GM12878 (cell line): ENCODE measurements at regions not wholly inside any gene's neighbourhood (a gene's known extent, or its start where the extent isn't known, plus 50 kb on each side); places are given as distances from the start of the nearest gene placed in this dataset.

Experiments used
- ATAC-seq: fragments of 200-7000 bp; cut with Tn5 transposase; 3 replicates; pipeline ENCODE4 v1.9.1; 2020; ENCODE audit warnings: mild to moderate bottlenecking, moderate library complexity
- BruUV-seq: library from RNA; stranded (reverse); fragments of 400-500 nt; replicated peaks from 2 replicates; lab custom pipeline; 2021; lab: Mats Ljungman, UMichigan
- CTCF ChIA-PET: fragments of 300-600 bp; sonication (Branson Sonifier 250); formaldehyde crosslinking; extraction: SDS; loops from one replicate; lab custom pipeline; 2021; ENCODE audit warnings: inconsistent platforms; lab: Yijun Ruan, JAX
- POLR2A ChIA-PET: fragments of 350-600 bp; formaldehyde crosslinking; extraction: SDS; loops from one replicate; lab custom pipeline; 2021; ENCODE audit warnings: inconsistent platforms; lab: Charles Lee
- RAD21 ChIA-PET: fragments of 300-600 bp; sonication (Branson Sonifier 250); formaldehyde crosslinking; loops from one replicate; lab custom pipeline; 2023; ENCODE audit warnings: antibody characterized with exemption; ENCODE audit not compliant: unreplicated experiment; lab: Charles Lee
- SMC1A ChIA-PET: fragments of 300-600 bp; sonication (Branson Sonifier 250); formaldehyde crosslinking; loops from one replicate; lab custom pipeline; 2023; ENCODE audit not compliant: unreplicated experiment, uncharacterized antibody; lab: Charles Lee
- DNase-seq: peaks from one replicate; pipeline ENCODE4 v3.0.0-alpha.2; 2011; ENCODE audit warnings: low read depth, low spot score
- FAIRE-seq: peaks from 3 replicates; lab custom pipeline; 2011; peaks lifted over from hg19 to GRCh38; lab: Jason Lieb, UNC
- H2AFZ ChIP-seq: 2 replicates; pipeline ENCODE4 v1.6.0; 2011; ENCODE audit warnings: low read depth, low read length, control low read depth; ENCODE audit not compliant: control insufficient read depth
- H3K27ac ChIP-seq: 2 replicates; pipeline ENCODE4 v1.5.1; 2011; ENCODE audit warnings: control low read depth; ENCODE audit not compliant: control insufficient read depth, insufficient read depth
- H3K27me3 ChIP-seq, 2 experiments: replicated peaks in 1 of 2; 2 replicates each; pipeline versions ENCODE4 v1.6.0 to v1.6.1; 2011; ENCODE audit warnings: low read length in 1 of 2; ENCODE audit not compliant: control insufficient read depth in 2 of 2, insufficient read depth in 2 of 2
- H3K36me3 ChIP-seq, 2 experiments: 2 replicates each; pipeline ENCODE4 v1.5.1; 2011; ENCODE audit warnings: low read length in 1 of 2; ENCODE audit not compliant: control insufficient read depth in 2 of 2, insufficient read depth in 2 of 2
- H3K4me1 ChIP-seq: 2 replicates; pipeline ENCODE4 v1.6.1; 2011; ENCODE audit warnings: mild to moderate bottlenecking, low read length, moderate library complexity, mixed read lengths; ENCODE audit not compliant: control insufficient read depth, insufficient read depth
- H3K4me2 ChIP-seq: 2 replicates; pipeline ENCODE4 v1.6.0; 2011; ENCODE audit warnings: control low read depth; ENCODE audit not compliant: control insufficient read depth, insufficient read depth
- H3K4me3 ChIP-seq: fragments of 200-600 bp; sonication (generic); 2 replicates; pipeline ENCODE4 v1.5.1; 2016
- H3K79me2 ChIP-seq: 2 replicates; pipeline ENCODE4 v1.6.0; 2011; ENCODE audit warnings: low read length; ENCODE audit not compliant: control insufficient read depth, insufficient read depth
- H3K9ac ChIP-seq: 2 replicates; pipeline ENCODE4 v1.8.0; 2011; ENCODE audit warnings: low read length, control low read depth, mixed read lengths; ENCODE audit not compliant: control insufficient read depth, insufficient read depth
- H3K9me3 ChIP-seq: replicated peaks from 3 replicates; pipeline ENCODE4 v1.5.1; 2011; ENCODE audit warnings: mild to moderate bottlenecking, low read length; ENCODE audit not compliant: control insufficient read depth, insufficient read depth
- H4K20me1 ChIP-seq: 2 replicates; pipeline ENCODE4 v1.6.0; 2011; ENCODE audit not compliant: control insufficient read depth, insufficient read depth
- BHLHE40 ChIP-seq, 2 experiments: fragments of 450-650 bp in 1 of 2; IDR thresholded peaks; 2 replicates each; pipeline ENCODE4 v1.6.1; 2011 to 2017; ENCODE audit warnings: low read depth in 2 of 2, borderline replicate concordance in 1 of 2, improper control_type of control experiment in 1 of 2, low read length in 1 of 2, mild to moderate bottlenecking in 1 of 2
- CREM ChIP-seq: IDR thresholded peaks from 2 replicates; pipeline ENCODE4 v1.6.1; 2014; ENCODE audit warnings: antibody characterized with exemption, low read depth
- FOS ChIP-seq: IDR thresholded peaks from 3 replicates; pipeline ENCODE4 v1.6.1; 2011; ENCODE audit warnings: borderline replicate concordance; ENCODE audit not compliant: insufficient read length; ENCODE audit errors: extremely low read depth
- IKZF2 ChIP-seq, 2 experiments: fragments of 450-650 bp; IDR thresholded peaks; 2 replicates each; pipeline ENCODE4 v1.6.1; 2017; ENCODE audit warnings: mild to moderate bottlenecking in 2 of 2, moderate library complexity in 2 of 2
- NR2F1 ChIP-seq: fragments of 450-650 bp; conservative IDR thresholded peaks from 2 replicates; pipeline ENCODE4 v1.6.1; 2017; ENCODE audit warnings: mild to moderate bottlenecking
- RB1 ChIP-seq: fragments of 450-650 bp; formaldehyde crosslinking; IDR thresholded peaks from 2 replicates; pipeline ENCODE4 v1.6.1; 2017; ENCODE audit warnings: mild to moderate bottlenecking, borderline replicate concordance
- RCOR1 ChIP-seq: conservative IDR thresholded peaks from 2 replicates; pipeline ENCODE4 v1.6.1; 2012; ENCODE audit warnings: low read depth, low read length, improper control_type of control experiment
- RELA ChIP-seq: fragments of 450-650 bp; IDR thresholded peaks from 2 replicates; pipeline ENCODE4 v1.8.0; 2014; ENCODE audit warnings: borderline replicate concordance; ENCODE audit not compliant: partially characterized antibody
- SIX5 ChIP-seq: IDR thresholded peaks from 2 replicates; pipeline ENCODE4 v1.6.1; 2011; ENCODE audit warnings: mild to moderate bottlenecking, low read depth, low read length, moderate library complexity; ENCODE audit not compliant: severe bottlenecking
- SRF ChIP-seq, 2 experiments: IDR thresholded peaks; 2 replicates each; pipeline ENCODE4 v1.6.1; 2011; ENCODE audit warnings: low read depth in 2 of 2, low read length in 2 of 2, mild to moderate bottlenecking in 1 of 2, moderate library complexity in 1 of 2
- STAT3 ChIP-seq: IDR thresholded peaks from 2 replicates; pipeline ENCODE4 v1.6.1; 2011; ENCODE audit warnings: low read depth, low read length, improper control_type of control experiment
- YY1 ChIP-seq: IDR thresholded peaks from 2 replicates; pipeline ENCODE4 v1.6.1; 2011; ENCODE audit warnings: low read depth, mild to moderate bottlenecking, low read length
- ZNF384 ChIP-seq: IDR thresholded peaks from 2 replicates; pipeline ENCODE4 v1.6.1; 2012; ENCODE audit warnings: low read depth, mild to moderate bottlenecking, low read length, improper control_type of control experiment, borderline replicate concordance
- WGBS: methylation state at CpG from one replicate; pipeline ENCODE4 v1.1.6; 2016; ENCODE audit warnings: low lambda C conversion rate; ENCODE audit not compliant: insufficient replicate concordance, insufficient coverage; ENCODE audit errors: missing lambda C conversion rate; 5-methylcytosine and 5-hydroxymethylcytosine counted together
- in situ Hi-C: fragments of 300-500 bp; cut with MboI; formaldehyde crosslinking; loops from 9 replicates; pipeline ENCODE4 v1.14.3; 2018; ENCODE audit warnings: mixed read lengths
- intact Hi-C: fragments of 100-400 bp; cut with micrococcal nuclease; formaldehyde crosslinking; loops from one replicate; pipeline ENCODE4 v1.14.2; 2022; ENCODE audit not compliant: unreplicated experiment
- TF ChIP-seq, protein P1 (sequence below): IDR thresholded peaks from 2 replicates; pipeline ENCODE4 v1.6.1; 2011; ENCODE audit warnings: mild to moderate bottlenecking, low read depth, low read length, moderate library complexity; ENCODE audit not compliant: insufficient replicate concordance
- TF ChIP-seq, protein P2 (sequence below): fragments of 450-650 bp; IDR thresholded peaks from 2 replicates; pipeline ENCODE4 v1.6.1; 2017; ENCODE audit warnings: mild to moderate bottlenecking
- TF ChIP-seq, protein P3 (sequence below): fragments of 450-650 bp; conservative IDR thresholded peaks from 2 replicates; pipeline ENCODE4 v1.6.1; 2017; ENCODE audit warnings: mild to moderate bottlenecking, moderate library complexity

DNA sequence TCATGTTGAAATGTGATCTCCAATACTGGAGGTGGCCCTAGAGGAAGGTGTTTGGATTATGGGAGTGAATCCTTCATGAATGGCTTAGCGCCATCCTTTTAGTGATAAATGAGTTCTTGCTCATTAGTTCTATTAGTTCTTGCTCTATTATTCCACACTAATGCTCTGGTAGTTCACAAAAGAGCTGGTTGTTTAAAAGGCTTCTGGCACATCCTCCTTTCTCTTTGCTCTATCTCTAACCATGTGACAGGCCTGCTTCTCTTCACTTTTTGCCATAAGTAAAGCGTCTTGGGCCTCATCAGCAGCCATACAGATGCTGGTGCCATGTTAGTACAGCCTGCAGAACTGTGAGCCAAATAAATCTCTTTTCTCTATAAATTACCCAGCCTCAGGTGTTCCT lies 469.9 kb downstream of the GUCY1A2 start:
- in situ Hi-C loops = no loop called here
- SMC1A ChIA-PET = no interaction called here
- POLR2A ChIA-PET = no interaction called here
- Histone ChIP-seq H3K79me2 (no peaks in the 10 kb centered on the region), H3K9ac (no peak overlapping the region), H3K36me3 (no peaks in the 10 kb centered on the region), H2AFZ (no peak overlapping the region), H3K4me3 (no peak overlapping the region)
- no peak for DNase-seq
- RAD21 ChIA-PET = no interaction called here
- no peak for FAIRE-seq
- no peak for ATAC-seq
- TF ChIP-seq SIX5 = no peak
- TF ChIP-seq YY1 = no peak
- TF ChIP-seq RB1 = no peak
- TF ChIP-seq, protein P1, sequence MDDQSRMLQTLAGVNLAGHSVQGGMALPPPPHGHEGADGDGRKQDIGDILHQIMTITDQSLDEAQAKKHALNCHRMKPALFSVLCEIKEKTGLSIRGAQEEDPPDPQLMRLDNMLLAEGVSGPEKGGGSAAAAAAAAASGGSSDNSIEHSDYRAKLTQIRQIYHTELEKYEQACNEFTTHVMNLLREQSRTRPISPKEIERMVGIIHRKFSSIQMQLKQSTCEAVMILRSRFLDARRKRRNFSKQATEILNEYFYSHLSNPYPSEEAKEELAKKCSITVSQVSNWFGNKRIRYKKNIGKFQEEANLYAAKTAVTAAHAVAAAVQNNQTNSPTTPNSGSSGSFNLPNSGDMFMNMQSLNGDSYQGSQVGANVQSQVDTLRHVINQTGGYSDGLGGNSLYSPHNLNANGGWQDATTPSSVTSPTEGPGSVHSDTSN = no peak
- TF ChIP-seq, protein P2, sequence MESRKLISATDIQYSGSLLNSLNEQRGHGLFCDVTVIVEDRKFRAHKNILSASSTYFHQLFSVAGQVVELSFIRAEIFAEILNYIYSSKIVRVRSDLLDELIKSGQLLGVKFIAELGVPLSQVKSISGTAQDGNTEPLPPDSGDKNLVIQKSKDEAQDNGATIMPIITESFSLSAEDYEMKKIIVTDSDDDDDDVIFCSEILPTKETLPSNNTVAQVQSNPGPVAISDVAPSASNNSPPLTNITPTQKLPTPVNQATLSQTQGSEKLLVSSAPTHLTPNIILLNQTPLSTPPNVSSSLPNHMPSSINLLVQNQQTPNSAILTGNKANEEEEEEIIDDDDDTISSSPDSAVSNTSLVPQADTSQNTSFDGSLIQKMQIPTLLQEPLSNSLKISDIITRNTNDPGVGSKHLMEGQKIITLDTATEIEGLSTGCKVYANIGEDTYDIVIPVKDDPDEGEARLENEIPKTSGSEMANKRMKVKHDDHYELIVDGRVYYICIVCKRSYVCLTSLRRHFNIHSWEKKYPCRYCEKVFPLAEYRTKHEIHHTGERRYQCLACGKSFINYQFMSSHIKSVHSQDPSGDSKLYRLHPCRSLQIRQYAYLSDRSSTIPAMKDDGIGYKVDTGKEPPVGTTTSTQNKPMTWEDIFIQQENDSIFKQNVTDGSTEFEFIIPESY = no peak
- TF ChIP-seq SRF (IDR thresholded peaks at IDR 0.05; ENCODE audit: low read depth in 2 of 2, low read length in 2 of 2) = no peak
- TF ChIP-seq NR2F1 = no peak
- TF ChIP-seq RCOR1 = no peak
- no peak for TF ChIP-seq FOS
- TF ChIP-seq BHLHE40 (IDR thresholded peaks at IDR 0.05; ENCODE audit: borderline replicate concordance in 1 of 2, low read depth in 2 of 2, low read length in 1 of 2) = no peak
- no peak for TF ChIP-seq CREM
- no peak for TF ChIP-seq ZNF384
- TF ChIP-seq IKZF2 (IDR thresholded peaks at IDR 0.05) = no peak
- TF ChIP-seq, protein P3, sequence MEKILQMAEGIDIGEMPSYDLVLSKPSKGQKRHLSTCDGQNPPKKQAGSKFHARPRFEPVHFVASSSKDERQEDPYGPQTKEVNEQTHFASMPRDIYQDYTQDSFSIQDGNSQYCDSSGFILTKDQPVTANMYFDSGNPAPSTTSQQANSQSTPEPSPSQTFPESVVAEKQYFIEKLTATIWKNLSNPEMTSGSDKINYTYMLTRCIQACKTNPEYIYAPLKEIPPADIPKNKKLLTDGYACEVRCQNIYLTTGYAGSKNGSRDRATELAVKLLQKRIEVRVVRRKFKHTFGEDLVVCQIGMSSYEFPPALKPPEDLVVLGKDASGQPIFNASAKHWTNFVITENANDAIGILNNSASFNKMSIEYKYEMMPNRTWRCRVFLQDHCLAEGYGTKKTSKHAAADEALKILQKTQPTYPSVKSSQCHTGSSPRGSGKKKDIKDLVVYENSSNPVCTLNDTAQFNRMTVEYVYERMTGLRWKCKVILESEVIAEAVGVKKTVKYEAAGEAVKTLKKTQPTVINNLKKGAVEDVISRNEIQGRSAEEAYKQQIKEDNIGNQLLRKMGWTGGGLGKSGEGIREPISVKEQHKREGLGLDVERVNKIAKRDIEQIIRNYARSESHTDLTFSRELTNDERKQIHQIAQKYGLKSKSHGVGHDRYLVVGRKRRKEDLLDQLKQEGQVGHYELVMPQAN = no peak
- no peak for TF ChIP-seq STAT3
- no peak for TF ChIP-seq RELA
- TF ChIP-seq, all 136 proteins: peak for 0
- Histone ChIP-seq H3K9me3 (no peaks in the 10 kb centered on the region; the same call in 2 of the 3 replicates), H3K27ac (no peak overlapping the region), H3K4me2 (no peak overlapping the region), H4K20me1 (no peaks in the 10 kb centered on the region), H3K27me3 (no peaks in the 10 kb centered on the region), H3K4me1 (no peaks in the 10 kb centered on the region)
- WGBS = 13% methylated on average over 2 of the region's 2 CpGs
- CTCF ChIA-PET = no interaction called here
- intact Hi-C loops = no loop called here
- BruUV-seq = no TSS peak
